Calu3 (cell line): ENCODE measurements at regions not wholly inside any gene's neighbourhood (a gene's known extent, or its start where the extent isn't known, plus 50 kb on each side); places are given as distances from the start of the nearest gene placed in this dataset.

Experiments
- BruUV-seq: library from RNA; stranded (reverse); fragments of 400-500 nt; replicated peaks from 2 replicates; lab custom pipeline; 2021; lab: Mats Ljungman, UMichigan
- CTCF ChIA-PET: fragments of 300-600 bp; sonication (Branson Sonifier 250); formaldehyde crosslinking; loops from one replicate; lab custom pipeline; 2022; ENCODE audit warnings: antibody characterized with exemption; lab: Charles Lee
- DNase-seq: peaks from one replicate; pipeline ENCODE4 v3.0.0; 2022
- H3K27ac Mint-ChIP-seq: one replicate; pipeline ENCODE4 v1.8.0; 2022; ENCODE audit warnings: mixed read lengths; ENCODE audit not compliant: unreplicated experiment
- H3K27me3 Mint-ChIP-seq: one replicate; pipeline ENCODE4 v1.8.0; 2022; ENCODE audit warnings: mixed read lengths; ENCODE audit not compliant: unreplicated experiment
- H3K36me3 Mint-ChIP-seq: one replicate; pipeline ENCODE4 v1.8.0; 2022; ENCODE audit warnings: mild to moderate bottlenecking, moderate library complexity, mixed read lengths; ENCODE audit not compliant: insufficient read depth, unreplicated experiment
- H3K4me1 Mint-ChIP-seq: one replicate; pipeline ENCODE4 v1.8.0; 2022; ENCODE audit warnings: mild to moderate bottlenecking, low read depth, mixed read lengths; ENCODE audit not compliant: unreplicated experiment
- H3K4me3 Mint-ChIP-seq: one replicate; pipeline ENCODE4 v1.8.0; 2022; ENCODE audit warnings: mild to moderate bottlenecking, low read depth, moderate library complexity, mixed read lengths; ENCODE audit not compliant: unreplicated experiment
- H3K9me3 Mint-ChIP-seq: one replicate; pipeline ENCODE4 v1.8.0; 2022; ENCODE audit warnings: low read depth, mixed read lengths; ENCODE audit not compliant: unreplicated experiment
- intact Hi-C: fragments of 100-400 bp; cut with micrococcal nuclease; formaldehyde crosslinking; loops from one replicate; pipeline ENCODE4 v1.10.0; 2022; ENCODE audit not compliant: unreplicated experiment
- TF ChIP-seq, protein P1 (sequence below): fragments of 200-600 bp; IDR thresholded peaks from one replicate; pipeline ENCODE4 v1.8.0; 2022; ENCODE audit warnings: antibody characterized with exemption; ENCODE audit not compliant: unreplicated experiment

DNA sequence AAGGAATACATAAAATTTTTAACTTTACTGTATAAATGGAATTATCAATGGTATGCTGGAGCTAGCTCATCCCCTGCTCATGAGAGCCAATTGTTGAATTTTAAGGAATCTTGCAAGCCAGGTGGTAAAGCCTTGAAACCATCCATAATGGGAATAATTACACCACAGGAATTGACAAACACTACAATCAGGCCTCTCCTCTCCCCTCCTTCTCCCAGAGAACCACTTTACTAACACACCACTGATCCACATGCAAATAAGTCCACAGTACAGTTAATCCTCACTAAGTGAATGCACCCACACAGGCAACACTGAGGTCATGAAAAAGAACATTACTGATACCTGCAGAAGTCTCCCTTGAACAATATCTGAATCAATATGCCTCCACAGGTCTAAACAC, 140.5 kb downstream of the KLF12 start:
- TF ChIP-seq, protein P1, sequence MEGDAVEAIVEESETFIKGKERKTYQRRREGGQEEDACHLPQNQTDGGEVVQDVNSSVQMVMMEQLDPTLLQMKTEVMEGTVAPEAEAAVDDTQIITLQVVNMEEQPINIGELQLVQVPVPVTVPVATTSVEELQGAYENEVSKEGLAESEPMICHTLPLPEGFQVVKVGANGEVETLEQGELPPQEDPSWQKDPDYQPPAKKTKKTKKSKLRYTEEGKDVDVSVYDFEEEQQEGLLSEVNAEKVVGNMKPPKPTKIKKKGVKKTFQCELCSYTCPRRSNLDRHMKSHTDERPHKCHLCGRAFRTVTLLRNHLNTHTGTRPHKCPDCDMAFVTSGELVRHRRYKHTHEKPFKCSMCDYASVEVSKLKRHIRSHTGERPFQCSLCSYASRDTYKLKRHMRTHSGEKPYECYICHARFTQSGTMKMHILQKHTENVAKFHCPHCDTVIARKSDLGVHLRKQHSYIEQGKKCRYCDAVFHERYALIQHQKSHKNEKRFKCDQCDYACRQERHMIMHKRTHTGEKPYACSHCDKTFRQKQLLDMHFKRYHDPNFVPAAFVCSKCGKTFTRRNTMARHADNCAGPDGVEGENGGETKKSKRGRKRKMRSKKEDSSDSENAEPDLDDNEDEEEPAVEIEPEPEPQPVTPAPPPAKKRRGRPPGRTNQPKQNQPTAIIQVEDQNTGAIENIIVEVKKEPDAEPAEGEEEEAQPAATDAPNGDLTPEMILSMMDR = no peak
- no peaks in the 10 kb centered on the region for H3K4me1 Mint-ChIP-seq

DNA sequence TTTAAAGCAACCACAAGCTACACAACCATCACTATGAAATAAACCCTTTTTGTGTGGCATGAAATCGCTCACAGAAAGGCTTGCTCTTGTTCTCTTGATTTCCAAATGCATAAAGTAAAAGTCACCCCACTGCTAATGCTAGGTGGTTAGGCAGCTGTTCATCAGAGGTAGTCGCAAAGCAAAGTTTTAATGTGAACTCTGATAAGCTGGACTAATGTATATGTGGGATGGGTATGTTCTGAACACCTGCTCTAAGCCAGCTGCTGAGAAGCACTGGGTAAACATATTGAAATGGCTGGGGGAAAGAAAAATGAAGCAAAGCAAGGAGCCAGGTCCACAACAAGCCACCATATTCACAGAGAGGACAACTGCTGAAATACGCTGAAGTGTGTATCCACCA, 142.3 kb downstream of the KLF12 start:
- Mint-ChIP-seq H3K4me3 (no peak overlapping the region), H3K27me3 (no peaks in the 10 kb centered on the region), H3K9me3 (no peaks in the 10 kb centered on the region), H3K36me3 (no peaks in the 10 kb centered on the region), H3K4me1 (no peaks in the 10 kb centered on the region), H3K27ac (no peak overlapping the region)
- TF ChIP-seq, protein P1 = no peak
- intact Hi-C loops = no loop called here
- no TSS peak for BruUV-seq
- CTCF ChIA-PET = no interaction called here
- no peak for DNase-seq

More for the DNA sequence above, 140.5 kb downstream of the KLF12 start:
- H3K9me3 Mint-ChIP-seq = no peaks in the 10 kb centered on the region
- DNase-seq = no peak
- H3K36me3 Mint-ChIP-seq = no peaks in the 10 kb centered on the region
- no TSS peak for BruUV-seq
- intact Hi-C loops = no loop called here
- H3K27ac Mint-ChIP-seq = no peak overlapping the region
- CTCF ChIA-PET = no interaction called here
- no peak overlapping the region for H3K4me3 Mint-ChIP-seq
- H3K27me3 Mint-ChIP-seq = no peaks in the 10 kb centered on the region

DNA sequence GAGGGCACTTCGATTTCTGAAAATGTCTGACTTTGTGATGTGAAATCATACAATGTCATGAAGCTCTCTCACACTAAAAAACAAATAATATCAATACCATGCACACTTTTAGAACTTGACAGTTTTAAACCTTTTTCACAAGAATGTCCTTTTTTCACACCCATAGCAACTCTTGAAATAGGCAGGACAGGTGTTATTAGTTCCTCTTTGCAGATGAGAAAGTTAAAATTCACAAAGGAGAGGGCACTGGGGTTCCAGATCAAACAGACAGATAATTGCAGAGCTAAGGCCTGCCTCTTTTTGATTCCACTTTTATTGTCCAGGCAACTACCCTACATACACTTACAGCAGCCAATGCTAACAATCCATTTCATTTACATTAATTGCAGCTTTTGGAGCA, 142.8 kb downstream of the KLF12 start:
- no peaks in the 10 kb centered on the region for H3K4me1 Mint-ChIP-seq
- no peaks in the 10 kb centered on the region for H3K27me3 Mint-ChIP-seq
- no peaks in the 10 kb centered on the region for H3K36me3 Mint-ChIP-seq
- CTCF ChIA-PET = no interaction called here
- H3K4me3 Mint-ChIP-seq = no peak overlapping the region
- no peaks in the 10 kb centered on the region for H3K9me3 Mint-ChIP-seq
- TF ChIP-seq, protein P1 = no peak
- BruUV-seq = no TSS peak
- no peak for DNase-seq
- intact Hi-C loops = no loop called here
- H3K27ac Mint-ChIP-seq = no peak overlapping the region

DNA sequence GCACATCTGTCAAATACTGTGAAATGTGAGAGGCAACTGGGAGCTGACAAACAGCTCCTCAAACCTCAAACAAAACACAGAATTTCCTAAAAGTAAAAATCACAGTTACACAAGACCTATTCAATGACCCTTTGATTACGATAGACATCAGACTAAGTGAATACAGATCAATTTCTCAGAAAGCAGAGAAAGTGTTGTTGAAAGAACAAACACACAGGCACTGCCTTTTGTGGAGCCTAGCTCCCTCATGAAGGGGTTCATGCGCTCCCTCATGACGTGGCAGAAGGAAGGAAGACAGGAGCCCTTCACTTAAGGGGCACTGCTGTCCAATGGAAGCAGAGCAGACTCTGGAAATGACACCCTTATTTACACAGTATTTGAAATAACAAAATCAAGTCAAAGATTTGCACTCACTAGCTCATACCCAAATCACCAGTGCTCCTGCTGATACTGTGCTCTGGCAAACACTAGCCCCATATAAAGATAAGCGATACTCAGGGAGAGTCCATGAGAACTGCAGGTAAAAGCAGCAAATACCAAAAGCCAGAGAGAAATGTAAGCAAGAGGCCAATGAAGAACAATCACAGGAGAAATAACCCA, 144.9 kb downstream of the KLF12 start:
- no peaks in the 10 kb centered on the region for H3K36me3 Mint-ChIP-seq
- no peak overlapping the region for H3K27ac Mint-ChIP-seq
- no peaks in the 10 kb centered on the region for H3K4me1 Mint-ChIP-seq
- TF ChIP-seq, protein P1 = no peak
- no peak overlapping the region for H3K4me3 Mint-ChIP-seq
- no peaks in the 10 kb centered on the region for H3K9me3 Mint-ChIP-seq
- BruUV-seq = no TSS peak
- intact Hi-C loops = no loop called here
- no peaks in the 10 kb centered on the region for H3K27me3 Mint-ChIP-seq
- CTCF ChIA-PET = interaction anchor here (0.6 kb wide), 1 partner anchor 13 kb away, joined by 3 read pairs; no protein-coding TSS in a partner anchor
- DNase-seq = no peak
